ENCODE measurements at regions not wholly inside any gene's neighbourhood (a gene's known extent, or its start where the extent isn't known, plus 50 kb on each side); places are given as distances from the start of the nearest gene placed in this dataset.

DNA sequence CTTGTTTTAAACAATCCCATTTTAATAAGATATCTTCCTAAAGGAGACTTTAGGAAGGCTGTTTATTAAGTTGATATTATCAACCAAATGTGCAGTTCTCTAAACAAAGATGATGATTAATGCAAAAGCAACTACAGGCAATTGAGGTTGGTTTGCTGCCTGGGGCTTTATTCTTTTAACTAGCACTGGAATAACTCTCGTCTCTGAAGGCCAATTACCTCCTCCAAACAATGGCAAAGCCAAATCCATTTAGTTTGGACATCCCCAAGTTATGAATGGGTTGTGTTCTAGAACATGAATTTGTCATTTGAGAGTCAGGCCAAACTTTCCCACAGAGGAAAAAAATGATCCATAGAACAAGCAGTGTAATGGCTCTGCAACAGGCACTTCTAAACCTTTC is 114.1 kb downstream of the SLC16A9 start:
- peak; percentile 83 for DNase-seq

GRCh38 chr10:59593768-59594167 is 115.9 kb downstream of the SLC16A9 start:
- no peak for DNase-seq

DNA sequence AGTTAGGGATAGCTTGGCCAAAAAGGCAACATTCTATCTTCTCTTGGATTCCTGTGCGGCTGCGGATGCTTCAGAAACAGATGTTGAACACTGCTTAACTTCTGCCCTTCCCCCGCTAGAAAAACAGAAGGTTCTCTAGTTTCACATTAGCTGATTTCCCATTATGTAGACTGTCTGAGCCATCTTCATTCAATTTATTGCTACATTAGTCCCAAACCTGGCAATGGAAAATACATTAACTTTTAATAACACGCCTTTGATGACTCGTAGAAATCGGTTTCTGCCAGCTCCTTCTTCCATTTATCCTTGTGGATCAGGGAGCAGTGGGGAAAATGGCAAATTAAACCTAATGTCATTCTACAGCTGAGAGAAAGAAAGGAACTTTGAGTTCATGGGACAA is 119.9 kb downstream of the SLC16A9 start:
- DNase-seq: no peak

- no peak for DNase-seq
These were observed 120.9 kb downstream of the SLC16A9 start for GRCh38 chr10:59588791-59589190.

- no peak for DNase-seq
These were observed 121.9 kb downstream of the SLC16A9 start for GRCh38 chr10:59587756-59588140.

DNA sequence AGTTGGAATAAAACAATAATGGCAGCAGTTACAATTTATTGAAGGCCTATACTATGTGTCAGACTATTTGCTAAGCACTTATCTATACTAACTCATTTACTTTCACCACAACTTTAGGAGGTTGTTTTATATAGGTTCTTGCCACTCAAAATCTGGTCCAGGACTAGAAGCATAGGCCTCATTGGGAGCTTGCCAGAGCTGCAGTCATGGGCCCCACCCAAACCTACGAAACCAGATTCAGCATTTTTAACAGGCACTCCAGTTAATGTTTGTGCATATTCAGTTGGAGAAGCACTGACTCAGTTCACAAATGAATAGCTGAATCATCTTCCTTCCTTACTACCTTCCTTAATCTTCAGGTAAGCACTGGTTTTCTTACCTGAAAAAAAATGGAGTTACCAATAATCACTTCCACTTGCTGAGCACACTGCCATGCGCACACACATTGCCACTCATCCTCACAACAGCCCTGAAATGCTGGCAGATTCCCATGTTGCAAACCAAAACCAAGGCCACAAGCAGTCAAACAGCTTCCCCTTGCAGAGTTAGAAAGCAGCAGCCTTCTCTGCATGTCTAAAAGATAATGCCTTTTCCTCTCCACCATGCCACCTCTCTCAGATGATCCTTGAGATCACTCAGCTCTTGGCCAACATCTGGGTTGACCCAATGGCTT is 122.4 kb downstream of the SLC16A9 start:
- peak; percentile 6 for DNase-seq

DNA sequence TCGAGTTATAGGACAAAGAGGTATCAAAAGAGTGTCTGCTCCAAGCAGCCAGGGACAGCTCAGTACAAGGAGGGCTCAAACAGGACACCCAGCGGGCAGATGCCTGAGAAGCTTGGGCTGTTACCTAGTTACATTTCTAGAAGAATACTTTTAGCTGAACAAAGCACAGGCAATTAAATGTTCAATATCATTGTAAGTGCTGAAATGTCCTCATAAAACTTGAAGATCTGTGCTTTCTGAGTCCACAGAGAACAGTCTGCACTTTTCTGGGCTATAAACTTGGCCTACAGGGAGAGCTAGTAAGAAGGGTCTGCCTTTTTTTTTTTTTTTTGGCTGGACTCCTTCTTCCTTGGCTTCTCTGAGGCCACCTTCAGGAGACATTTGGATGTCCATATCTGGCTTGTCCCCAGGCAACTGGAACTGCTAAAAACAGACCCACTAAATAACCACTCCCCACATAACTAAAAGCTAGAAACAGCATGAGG is 123.2 kb downstream of the SLC16A9 start:
- DNase-seq: no peak

GRCh38 chr10:59585046-59585700 is 124.5 kb downstream of the SLC16A9 start:
- DNase-seq: peak; percentile 83

GRCh38 chr10:59582780-59583179 is 126.9 kb downstream of the SLC16A9 start:
- DNase-seq: no peak

DNA sequence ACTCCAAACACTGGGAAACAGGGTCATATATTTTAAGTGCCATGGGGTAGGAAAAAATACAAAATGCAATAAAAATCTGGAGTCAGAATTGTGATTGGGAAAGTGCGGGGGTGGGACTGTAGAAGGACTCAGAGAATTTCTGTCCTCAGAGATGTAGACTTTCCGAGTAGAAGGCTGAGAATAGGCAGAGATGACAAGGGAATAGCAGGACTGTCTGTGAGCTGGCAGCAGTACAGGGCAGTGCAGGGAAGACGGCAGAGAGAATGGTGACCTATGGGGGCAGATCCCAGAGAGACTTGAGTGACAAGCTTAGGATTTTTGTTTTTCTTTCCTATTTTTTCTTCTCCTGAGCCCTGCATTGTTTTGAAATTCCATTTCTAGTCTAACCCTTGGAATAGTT is 127.6 kb downstream of the SLC16A9 start:
- no peak for DNase-seq

- DNase-seq: peak; percentile 64
These were observed 129.4 kb downstream of the SLC16A9 start for GRCh38 chr10:59580026-59580863.

GRCh38 chr10:59578741-59579140 is 130.9 kb downstream of the SLC16A9 start:
- no peak for DNase-seq

DNA sequence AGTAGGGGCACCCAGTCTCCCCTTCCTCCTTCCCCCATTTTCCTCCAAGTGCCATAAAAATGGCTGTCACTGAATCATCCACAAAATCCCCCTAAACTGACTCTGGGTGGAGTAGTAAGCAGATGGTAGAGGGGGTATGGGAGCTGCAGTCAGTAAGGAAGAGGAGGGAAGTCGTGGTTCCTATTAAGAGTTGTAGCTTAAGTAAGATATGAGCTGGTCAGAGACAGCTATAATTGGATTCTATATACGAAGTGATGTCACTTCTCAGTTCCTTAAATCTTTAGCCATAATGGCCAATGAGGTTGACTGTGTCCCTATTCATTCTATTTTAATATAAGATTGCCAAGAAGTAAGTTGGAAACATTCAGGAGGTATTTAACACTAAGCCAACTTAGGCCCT is 131.7 kb downstream of the SLC16A9 start:
- no peak for DNase-seq

DNA sequence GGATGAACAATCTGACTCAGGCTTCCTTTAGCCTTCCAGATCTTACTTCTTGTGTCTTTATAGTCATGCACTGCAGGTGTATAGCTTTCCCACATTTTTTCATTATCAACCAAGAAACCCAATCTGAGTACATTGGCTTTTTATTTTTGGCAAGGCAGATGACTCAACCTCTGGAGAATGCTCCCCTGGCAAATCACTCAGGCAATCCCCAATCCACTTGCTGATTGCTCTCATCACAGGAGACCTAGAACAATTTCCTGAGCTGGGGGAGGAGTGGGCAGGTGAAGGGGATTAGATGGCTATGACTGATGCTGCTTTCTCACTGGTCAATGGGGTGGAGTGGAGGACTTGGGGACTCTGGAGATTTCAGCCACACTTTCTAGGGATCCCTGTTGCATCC is 134.4 kb downstream of the SLC16A9 start:
- peak; percentile 4 for DNase-seq

DNA sequence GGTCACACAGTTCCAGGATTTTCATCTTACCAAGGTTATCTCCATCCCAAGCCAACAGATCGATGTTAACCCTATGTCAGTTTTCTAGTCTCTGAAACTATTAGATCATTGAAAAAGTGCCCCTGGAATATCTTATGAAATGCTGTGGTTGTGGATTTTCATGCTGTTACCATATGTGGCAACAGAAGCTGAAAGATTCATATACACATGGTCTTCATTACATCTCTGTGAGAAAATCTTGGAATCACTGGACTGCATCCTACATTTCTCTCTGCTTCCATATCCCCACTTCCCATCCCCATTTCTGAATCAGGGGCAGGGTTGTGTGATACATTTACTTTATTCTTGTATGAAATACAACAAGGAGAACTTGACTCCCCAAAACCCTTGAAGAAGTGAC is 146.1 kb downstream of the SLC16A9 start:
- DNase-seq: no peak

- DNase-seq: no peak
These were observed 147.5 kb downstream of the SLC16A9 start for GRCh38 chr10:59562126-59562525.

GRCh38 chr10:59561477-59562121 is 148.1 kb downstream of the SLC16A9 start:
- no peak for DNase-seq

DNA sequence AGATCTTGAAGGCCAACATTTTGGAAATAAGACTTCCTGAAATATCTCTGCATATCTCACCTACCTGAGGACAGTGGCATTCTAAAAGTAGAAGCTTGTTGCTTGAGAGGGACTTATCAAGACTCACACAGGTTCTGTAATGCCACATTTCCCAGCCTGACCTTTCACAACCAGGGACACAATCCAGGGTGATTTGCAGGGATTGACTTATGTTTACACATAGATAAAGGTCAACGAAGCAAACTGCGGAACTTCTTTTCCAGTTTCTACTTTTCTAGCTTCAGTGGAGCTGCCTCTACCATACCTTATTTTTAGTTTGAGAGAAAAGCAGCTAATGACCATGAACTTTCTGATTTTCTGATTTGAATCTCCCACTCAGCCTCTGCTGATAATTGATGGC is 148.7 kb downstream of the SLC16A9 start:
- no peak for DNase-seq

DNA sequence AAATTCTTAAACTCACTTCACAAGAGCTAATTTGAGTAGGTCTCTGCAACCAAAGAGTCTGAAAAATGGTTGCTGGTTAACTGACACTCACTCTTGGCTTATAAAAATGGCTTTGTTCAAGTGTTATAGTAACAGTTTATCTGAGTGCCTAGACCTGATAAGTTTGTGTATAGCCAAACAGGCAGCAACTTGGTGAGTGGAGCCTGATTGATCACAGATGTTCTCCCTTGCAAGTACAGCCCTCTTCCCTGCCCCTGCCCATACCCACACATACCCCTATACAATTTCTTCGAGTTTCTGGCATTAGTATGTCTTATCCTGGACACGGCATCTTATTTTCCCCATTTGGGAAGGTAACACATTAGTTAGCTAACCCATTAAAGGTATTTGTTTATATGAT is 149.5 kb downstream of the SLC16A9 start:
- DNase-seq: no peak

- no peak for DNase-seq
These were observed 151.6 kb downstream of the SLC16A9 start for GRCh38 chr10:59558066-59558465.

DNA sequence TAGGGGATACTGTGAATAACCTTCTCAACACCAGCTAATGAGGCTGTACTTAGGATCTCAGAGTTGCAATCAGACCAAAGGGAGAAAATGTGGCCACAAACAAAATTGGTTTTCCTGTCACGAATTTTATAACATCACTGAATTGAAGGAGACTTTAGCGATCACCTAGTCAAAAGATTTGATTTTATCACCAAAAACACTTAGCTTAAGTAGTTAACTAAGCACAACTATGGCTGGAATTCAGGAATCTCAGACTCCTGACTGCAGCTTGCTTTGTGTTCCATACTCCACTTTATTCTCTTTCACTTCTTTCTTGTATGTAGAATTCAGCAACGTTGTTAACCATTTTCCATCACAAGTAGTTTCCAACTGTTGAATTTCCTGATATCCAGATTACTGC is 152.0 kb downstream of the SLC16A9 start:
- DNase-seq: no peak

GRCh38 chr10:59557052-59557451 is 152.6 kb downstream of the SLC16A9 start:
- peak; percentile 64 for DNase-seq

- no peak for DNase-seq
These were observed 156.3 kb downstream of the SLC16A9 start for GRCh38 chr10:59553162-59553900.

All from NCI-H69 (cell line).